ENCODE measurements at regions not wholly inside any gene's neighbourhood (a gene's known extent, or its start where the extent isn't known, plus 50 kb on each side); places are given as distances from the start of the nearest gene placed in this dataset.

GRCh38 chr16:66315210-66315825 lies 51.2 kb upstream of the CDH5 start:
- H3K4me3 ChIP-seq (ENCODE audit: low read depth, low read length), result no peak overlapping the region

GRCh38 chr16:66311306-66311705 lies 55.2 kb upstream of the CDH5 start:
- no peak overlapping the region for H3K4me3 ChIP-seq (ENCODE audit: low read depth, low read length)

GRCh38 chr16:66309215-66309807 lies 57.2 kb upstream of the CDH5 start:
- H3K4me3 ChIP-seq (ENCODE audit: low read depth, low read length), result no peak overlapping the region

GRCh38 chr16:66308096-66308495 lies 58.4 kb upstream of the CDH5 start:
- H3K4me3 ChIP-seq (ENCODE audit: low read depth, low read length), result no peak overlapping the region

GRCh38 chr16:66306366-66307150 lies 59.9 kb upstream of the CDH5 start:
- H3K4me3 ChIP-seq (ENCODE audit: low read depth, low read length), result no peak overlapping the region

GRCh38 chr16:66304961-66305360 lies 61.5 kb upstream of the CDH5 start:
- H3K4me3 ChIP-seq (ENCODE audit: low read depth, low read length), result no peak overlapping the region

GRCh38 chr16:66304151-66304550 lies 62.3 kb upstream of the CDH5 start:
- no peak overlapping the region for H3K4me3 ChIP-seq (ENCODE audit: low read depth, low read length)

GRCh38 chr16:66300501-66300900 lies 66.0 kb upstream of the CDH5 start:
- H3K4me3 ChIP-seq (ENCODE audit: low read depth, low read length), result no peak overlapping the region

- H3K4me3 ChIP-seq (ENCODE audit: low read depth, low read length), result no peak overlapping the region
These were observed 66.5 kb upstream of the CDH5 start for GRCh38 chr16:66300037-66300436.

GRCh38 chr16:66299349-66299748 lies 67.1 kb upstream of the CDH5 start:
- no peak overlapping the region for H3K4me3 ChIP-seq (ENCODE audit: low read depth, low read length)

- no peak overlapping the region for H3K4me3 ChIP-seq (ENCODE audit: low read depth, low read length)
These were observed 67.8 kb upstream of the CDH5 start for GRCh38 chr16:66298571-66299120.

GRCh38 chr16:66298006-66298405 lies 68.5 kb upstream of the CDH5 start:
- H3K4me3 ChIP-seq (ENCODE audit: low read depth, low read length), result no peak overlapping the region

GRCh38 chr16:66296591-66296990 lies 69.9 kb upstream of the CDH5 start:
- H3K4me3 ChIP-seq (ENCODE audit: low read depth, low read length), result no peak overlapping the region

GRCh38 chr16:66295761-66296546 lies 70.5 kb upstream of the CDH5 start:
- no peak overlapping the region for H3K4me3 ChIP-seq (ENCODE audit: low read depth, low read length)

GRCh38 chr16:66295213-66295612 lies 71.3 kb upstream of the CDH5 start:
- H3K4me3 ChIP-seq (ENCODE audit: low read depth, low read length), result no peak overlapping the region

- H3K4me3 ChIP-seq (ENCODE audit: low read depth, low read length), result no peak overlapping the region
These were observed 72.0 kb upstream of the CDH5 start for GRCh38 chr16:66294507-66294906.

- H3K4me3 ChIP-seq (ENCODE audit: low read depth, low read length), result no peak overlapping the region
These were observed 72.6 kb upstream of the CDH5 start for GRCh38 chr16:66293932-66294331.

- no peak overlapping the region for H3K4me3 ChIP-seq (ENCODE audit: low read depth, low read length)
These were observed 73.2 kb upstream of the CDH5 start for GRCh38 chr16:66293207-66293735.

- no peak overlapping the region for H3K4me3 ChIP-seq (ENCODE audit: low read depth, low read length)
These were observed 74.1 kb upstream of the CDH5 start for GRCh38 chr16:66292241-66292935.

GRCh38 chr16:66291833-66292232 lies 74.7 kb upstream of the CDH5 start:
- H3K4me3 ChIP-seq (ENCODE audit: low read depth, low read length), result no peak overlapping the region
